H9 (cell line): ENCODE measurements at regions not wholly inside any gene's neighbourhood (a gene's known extent, or its start where the extent isn't known, plus 50 kb on each side); places are given as distances from the start of the nearest gene placed in this dataset.

ENCODE experiments used
- DNase-seq: peaks from one replicate; pipeline ENCODE4 v3.0.0-alpha.2; 2017
- H2AFZ ChIP-seq: one replicate; pipeline ENCODE4 v1.6.1; 2013; ENCODE audit warnings: mild to moderate bottlenecking, low read length, control low read depth, moderate library complexity
- H2AK5ac ChIP-seq: 2 replicates; pipeline ENCODE4 v1.6.1; 2013; ENCODE audit warnings: low read length, control low read depth, mixed read lengths; ENCODE audit not compliant: insufficient read length
- H2BK120ac ChIP-seq: one replicate; pipeline ENCODE4 v1.6.1; 2013; ENCODE audit warnings: low read depth, mild to moderate bottlenecking, low read length, control low read depth, inconsistent platforms; ENCODE audit not compliant: poor library complexity, severe bottlenecking
- H2BK12ac ChIP-seq: 2 replicates; pipeline ENCODE4 v1.6.1; 2013; ENCODE audit warnings: low read length, control low read depth, mixed read lengths, low read depth; ENCODE audit not compliant: insufficient read length
- H2BK15ac ChIP-seq: 2 replicates; pipeline ENCODE4 v1.6.1; 2013; ENCODE audit warnings: low read depth, low read length, control low read depth
- H2BK20ac ChIP-seq: one replicate; pipeline ENCODE4 v1.6.1; 2013; ENCODE audit warnings: low read depth, mild to moderate bottlenecking, low read length, control low read depth, inconsistent platforms; ENCODE audit not compliant: poor library complexity, severe bottlenecking
- H2BK5ac ChIP-seq: 2 replicates; pipeline ENCODE4 v1.6.1; 2013; ENCODE audit warnings: low read length, control low read depth, mixed read lengths; ENCODE audit not compliant: insufficient read length
- H3K14ac ChIP-seq: 2 replicates; pipeline ENCODE4 v1.6.1; 2013; ENCODE audit warnings: low read length, control low read depth; ENCODE audit not compliant: insufficient read depth
- H3K18ac ChIP-seq: 2 replicates; pipeline ENCODE4 v1.6.1; 2013; ENCODE audit warnings: low read depth, mild to moderate bottlenecking, mixed read lengths, low read length, control low read depth; ENCODE audit not compliant: insufficient read length
- H3K23ac ChIP-seq: 2 replicates; pipeline ENCODE4 v1.6.1; 2013; ENCODE audit warnings: low read length, control low read depth, mixed read lengths, low read depth; ENCODE audit not compliant: insufficient read length
- H3K23me2 ChIP-seq: 2 replicates; pipeline ENCODE4 v1.6.1; 2013; ENCODE audit warnings: low read depth, mild to moderate bottlenecking, mixed read lengths, low read length, control low read depth; ENCODE audit not compliant: insufficient read length, poor library complexity, severe bottlenecking
- H3K27ac ChIP-seq: 2 replicates; pipeline ENCODE4 v1.5.1; 2013; ENCODE audit warnings: low read length, control low read depth, mixed read lengths, low read depth; ENCODE audit not compliant: insufficient read length
- H3K27me3 ChIP-seq: 2 replicates; pipeline ENCODE4 v1.6.1; 2013; ENCODE audit warnings: low read length, control low read depth, inconsistent platforms; ENCODE audit not compliant: insufficient read depth
- H3K4ac ChIP-seq: 2 replicates; pipeline ENCODE4 v1.6.1; 2013; ENCODE audit warnings: low read depth, mild to moderate bottlenecking, control low read depth, inconsistent platforms, low read length, moderate library complexity
- H3K4me1 ChIP-seq: 2 replicates; pipeline ENCODE4 v1.6.1; 2013; ENCODE audit warnings: low read length, control low read depth, inconsistent platforms; ENCODE audit not compliant: insufficient read depth
- H3K4me2 ChIP-seq: 2 replicates; pipeline ENCODE4 v1.6.1; 2013; ENCODE audit warnings: low read length, control low read depth, mixed read lengths; ENCODE audit not compliant: insufficient read length, insufficient read depth
- H3K56ac ChIP-seq: 2 replicates; pipeline ENCODE4 v1.6.1; 2013; ENCODE audit warnings: low read depth, mild to moderate bottlenecking, mixed read lengths, low read length, control low read depth; ENCODE audit not compliant: insufficient read length
- H3K79me1 ChIP-seq: 2 replicates; pipeline ENCODE4 v1.6.1; 2013; ENCODE audit warnings: low read depth, mild to moderate bottlenecking, moderate library complexity, low read length, control low read depth, inconsistent platforms; ENCODE audit not compliant: insufficient read depth, poor library complexity, severe bottlenecking
- H3K79me2 ChIP-seq: 2 replicates; pipeline ENCODE4 v1.6.1; 2013; ENCODE audit warnings: low read length, control low read depth, inconsistent platforms; ENCODE audit not compliant: insufficient read depth
- H3K9ac ChIP-seq: 2 replicates; pipeline ENCODE4 v1.6.1; 2013; ENCODE audit warnings: low read length, control low read depth, mixed read lengths; ENCODE audit not compliant: insufficient read length; ENCODE audit errors: extremely low read depth
- H3K9me3 ChIP-seq: one replicate; pipeline ENCODE4 v1.6.1; 2013; ENCODE audit warnings: low read depth, low read length, inconsistent platforms; ENCODE audit not compliant: control insufficient read depth
- H3T11ph ChIP-seq: one replicate; pipeline ENCODE4 v1.6.1; 2013; ENCODE audit warnings: mild to moderate bottlenecking, low read length, control low read depth, inconsistent platforms
- H4K20me1 ChIP-seq: one replicate; pipeline ENCODE4 v1.6.1; 2013; ENCODE audit not compliant: control insufficient read depth, insufficient read length, insufficient read depth
- H4K5ac ChIP-seq: 2 replicates; pipeline ENCODE4 v1.6.1; 2013; ENCODE audit warnings: low read depth, mild to moderate bottlenecking, mixed read lengths, low read length, control low read depth; ENCODE audit not compliant: insufficient read length
- H4K8ac ChIP-seq: replicated peaks from 2 replicates; pipeline ENCODE4 v1.6.1; 2013; ENCODE audit warnings: low read length, control low read depth, mixed read lengths, low read depth; ENCODE audit not compliant: insufficient read length
- H4K91ac ChIP-seq: 2 replicates; pipeline ENCODE4 v1.6.1; 2013; ENCODE audit warnings: low read depth, mild to moderate bottlenecking, moderate library complexity, mixed read lengths, low read length, control low read depth; ENCODE audit not compliant: insufficient read length
- H3K27ac Mint-ChIP-seq, 3 experiments: 2 replicates in 2 of 3; 3 replicates in 1 of 3; pipeline ENCODE4 v1.8.0; 2020 to 2021; ENCODE audit warnings: mixed read lengths in 3 of 3, mild to moderate bottlenecking in 1 of 3, moderate library complexity in 1 of 3
- H3K27me3 Mint-ChIP-seq: 2 replicates; pipeline ENCODE4 v1.8.0; 2021; ENCODE audit warnings: low read depth, mild to moderate bottlenecking, moderate library complexity, mixed read lengths
- H3K36me3 Mint-ChIP-seq, 3 experiments: 2 replicates in 2 of 3; 3 replicates in 1 of 3; pipeline ENCODE4 v1.8.0; 2020 to 2021; ENCODE audit warnings: low read depth in 3 of 3, mixed read lengths in 3 of 3; ENCODE audit not compliant: insufficient read depth in 1 of 3
- H3K4me1 Mint-ChIP-seq, 2 experiments: 2 replicates each; pipeline ENCODE4 v1.8.0; 2020; ENCODE audit warnings: mixed read lengths in 2 of 2
- H3K4me3 Mint-ChIP-seq, 2 experiments: 2 replicates in 1 of 2; 3 replicates in 1 of 2; pipeline ENCODE4 v1.8.0; 2020 to 2021; ENCODE audit warnings: mild to moderate bottlenecking in 2 of 2, mixed read lengths in 2 of 2, moderate library complexity in 1 of 2
- H3K9me3 Mint-ChIP-seq, 2 experiments: 2 replicates in 1 of 2; 3 replicates in 1 of 2; pipeline ENCODE4 v1.8.0; 2020; ENCODE audit warnings: mild to moderate bottlenecking in 2 of 2, mixed read lengths in 2 of 2, moderate library complexity in 1 of 2
- WGBS: extraction: QIAGEN DNeasy Blood & Tissue Kit; methylation state at CpG from one replicate; pipeline ENCODE4 v1.1.7; 2013; ENCODE audit warnings: missing lambda C conversion rate, low lambda C conversion rate, mixed read lengths; ENCODE audit not compliant: insufficient read length; ENCODE audit errors: extremely low coverage; 5-methylcytosine and 5-hydroxymethylcytosine counted together
- TF ChIP-seq, protein P1 (sequence below): fragments of 200-600 bp; sonication (generic); conservative IDR thresholded peaks from 3 replicates; pipeline ENCODE4 v1.8.0; 2021; ENCODE audit warnings: antibody characterized with exemption, mild to moderate bottlenecking

DNA sequence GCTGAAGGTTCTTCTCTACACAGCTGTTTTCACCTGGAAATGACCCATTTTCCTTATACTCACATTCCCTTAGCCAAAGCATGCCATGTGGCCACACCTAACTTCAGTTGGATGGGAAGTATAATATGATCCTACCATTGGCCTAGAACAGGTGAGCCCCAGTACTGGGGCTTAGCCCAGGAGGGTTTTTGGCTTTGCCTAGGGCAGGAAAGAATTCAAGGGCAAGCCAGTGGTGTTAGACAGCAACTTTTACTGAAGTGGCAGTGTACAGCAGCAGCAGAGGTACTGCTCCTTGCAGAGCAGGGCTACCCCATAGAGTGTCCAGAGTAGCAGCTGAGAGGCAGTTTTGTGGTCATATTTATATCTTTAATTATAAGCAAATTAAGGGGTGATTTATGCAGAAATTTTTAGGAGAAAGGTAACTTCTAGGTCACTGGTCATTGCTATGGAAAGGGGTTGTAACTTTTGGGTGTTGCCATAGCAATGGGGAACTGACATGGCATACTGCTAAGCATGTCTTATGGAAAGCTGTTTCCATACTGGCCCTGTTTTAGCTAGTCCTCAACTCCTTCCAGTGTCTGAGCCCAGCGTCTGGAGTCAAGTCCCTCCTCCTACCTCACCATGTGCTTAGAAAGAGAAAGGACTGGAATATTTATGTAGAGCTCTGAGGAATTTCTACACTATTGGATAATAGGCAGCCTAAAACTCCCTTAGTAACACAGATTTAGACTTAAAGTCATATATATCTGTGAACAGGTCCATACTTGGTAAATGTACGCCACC lies 109.0 kb upstream of the DTNA start:
- H3K79me1 ChIP-seq, result no peaks in the 10 kb centered on the region
- no peaks in the 10 kb centered on the region for H3K23me2 ChIP-seq
- no peak overlapping the region for H3K56ac ChIP-seq
- H4K8ac ChIP-seq, result no peak overlapping the region
- H2AK5ac ChIP-seq, result no peak overlapping the region
- peaks cover 0 to 6% (median 0%) of the 10 kb centered on the region in 3 experiments; a peak in 3 of 7 replicates for H3K36me3 Mint-ChIP-seq
- H3K9me3 Mint-ChIP-seq, result no peaks in the 10 kb centered on the region
- H3K9ac ChIP-seq, result no peak overlapping the region
- no peak overlapping the region for H3K18ac ChIP-seq
- no peaks in the 10 kb centered on the region for H3K79me2 ChIP-seq
- TF ChIP-seq, protein P1, sequence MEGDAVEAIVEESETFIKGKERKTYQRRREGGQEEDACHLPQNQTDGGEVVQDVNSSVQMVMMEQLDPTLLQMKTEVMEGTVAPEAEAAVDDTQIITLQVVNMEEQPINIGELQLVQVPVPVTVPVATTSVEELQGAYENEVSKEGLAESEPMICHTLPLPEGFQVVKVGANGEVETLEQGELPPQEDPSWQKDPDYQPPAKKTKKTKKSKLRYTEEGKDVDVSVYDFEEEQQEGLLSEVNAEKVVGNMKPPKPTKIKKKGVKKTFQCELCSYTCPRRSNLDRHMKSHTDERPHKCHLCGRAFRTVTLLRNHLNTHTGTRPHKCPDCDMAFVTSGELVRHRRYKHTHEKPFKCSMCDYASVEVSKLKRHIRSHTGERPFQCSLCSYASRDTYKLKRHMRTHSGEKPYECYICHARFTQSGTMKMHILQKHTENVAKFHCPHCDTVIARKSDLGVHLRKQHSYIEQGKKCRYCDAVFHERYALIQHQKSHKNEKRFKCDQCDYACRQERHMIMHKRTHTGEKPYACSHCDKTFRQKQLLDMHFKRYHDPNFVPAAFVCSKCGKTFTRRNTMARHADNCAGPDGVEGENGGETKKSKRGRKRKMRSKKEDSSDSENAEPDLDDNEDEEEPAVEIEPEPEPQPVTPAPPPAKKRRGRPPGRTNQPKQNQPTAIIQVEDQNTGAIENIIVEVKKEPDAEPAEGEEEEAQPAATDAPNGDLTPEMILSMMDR, result no peak
- no peak overlapping the region for H2BK12ac ChIP-seq
- no peak overlapping the region for H2BK15ac ChIP-seq
- no peak overlapping the region for H2BK120ac ChIP-seq
- no peak overlapping the region for H3K14ac ChIP-seq
- no peak overlapping the region for H2BK5ac ChIP-seq
- H3K27me3 ChIP-seq, result no peaks in the 10 kb centered on the region
- no peaks in the 10 kb centered on the region; the same call in 1 of the 2 replicates for H3K27me3 Mint-ChIP-seq
- H3K27ac Mint-ChIP-seq, result no peak overlapping the region
- no peak overlapping the region for H3K4me3 Mint-ChIP-seq
- H3K4me1 Mint-ChIP-seq, result peaks cover 3 to 5% of the 10 kb centered on the region in 2 experiments
- H3T11ph ChIP-seq, result no peak overlapping the region
- H3K4me2 ChIP-seq, result no peak overlapping the region
- no peak for DNase-seq
- no peak overlapping the region for H3K4ac ChIP-seq
- H4K91ac ChIP-seq, result no peak overlapping the region
- no peaks in the 10 kb centered on the region for H3K9me3 ChIP-seq
- no peak overlapping the region for H3K27ac ChIP-seq
- H2AFZ ChIP-seq, result no peak overlapping the region
- H3K4me1 ChIP-seq, result no peaks in the 10 kb centered on the region; the same call in 1 of the 2 replicates
- no peaks in the 10 kb centered on the region for H4K20me1 ChIP-seq
- H3K23ac ChIP-seq, result no peak overlapping the region
- H2BK20ac ChIP-seq, result no peak overlapping the region
- no CpG with 5 or more reads among the region's 2 CpGs for WGBS
- no peak overlapping the region for H4K5ac ChIP-seq
